ENCODE measurements at regions not wholly inside any gene's neighbourhood (a gene's known extent, or its start where the extent isn't known, plus 50 kb on each side); places are given as distances from the start of the nearest gene placed in this dataset.
"Not testable (repeated sequence)": the region's sequence is repeated elsewhere in the genome, so short reads cannot be mapped to it uniquely, and the experiment has no call there.

DNA sequence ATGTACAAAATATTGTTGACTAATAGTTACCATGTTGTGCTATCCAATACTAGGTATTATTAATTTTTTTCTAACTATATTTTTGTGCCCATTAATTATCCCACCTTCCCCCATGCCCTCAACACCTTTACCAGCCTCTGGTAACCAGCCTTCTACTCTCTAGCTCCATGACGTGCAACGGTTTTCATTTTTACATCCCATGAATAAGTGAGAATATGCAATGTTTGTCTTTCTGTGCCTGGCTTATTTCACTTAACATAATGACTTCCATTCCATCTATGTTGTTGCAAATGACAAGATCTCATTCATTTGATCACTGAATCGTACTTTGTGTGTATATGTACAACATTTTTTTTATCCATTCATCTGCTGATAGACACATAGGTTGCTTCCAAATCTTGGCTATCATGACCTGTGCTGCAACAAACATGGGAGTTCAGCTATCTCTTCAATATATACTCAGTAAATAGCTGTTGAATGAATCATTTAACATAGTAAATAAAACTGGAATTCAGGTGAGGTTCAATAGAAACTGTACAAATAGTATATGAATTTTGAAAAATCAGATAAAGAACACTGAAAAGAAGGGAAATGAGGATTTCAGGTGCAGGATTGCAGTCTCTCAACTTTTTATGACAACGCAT is 509.0 kb upstream of the MIR17HG start (continued):
- TF ChIP-seq, protein P1, sequence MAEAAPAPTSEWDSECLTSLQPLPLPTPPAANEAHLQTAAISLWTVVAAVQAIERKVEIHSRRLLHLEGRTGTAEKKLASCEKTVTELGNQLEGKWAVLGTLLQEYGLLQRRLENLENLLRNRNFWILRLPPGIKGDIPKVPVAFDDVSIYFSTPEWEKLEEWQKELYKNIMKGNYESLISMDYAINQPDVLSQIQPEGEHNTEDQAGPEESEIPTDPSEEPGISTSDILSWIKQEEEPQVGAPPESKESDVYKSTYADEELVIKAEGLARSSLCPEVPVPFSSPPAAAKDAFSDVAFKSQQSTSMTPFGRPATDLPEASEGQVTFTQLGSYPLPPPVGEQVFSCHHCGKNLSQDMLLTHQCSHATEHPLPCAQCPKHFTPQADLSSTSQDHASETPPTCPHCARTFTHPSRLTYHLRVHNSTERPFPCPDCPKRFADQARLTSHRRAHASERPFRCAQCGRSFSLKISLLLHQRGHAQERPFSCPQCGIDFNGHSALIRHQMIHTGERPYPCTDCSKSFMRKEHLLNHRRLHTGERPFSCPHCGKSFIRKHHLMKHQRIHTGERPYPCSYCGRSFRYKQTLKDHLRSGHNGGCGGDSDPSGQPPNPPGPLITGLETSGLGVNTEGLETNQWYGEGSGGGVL (tag by site-specific recombination; IDR thresholded peaks at IDR 0.05): no peak

DNA sequence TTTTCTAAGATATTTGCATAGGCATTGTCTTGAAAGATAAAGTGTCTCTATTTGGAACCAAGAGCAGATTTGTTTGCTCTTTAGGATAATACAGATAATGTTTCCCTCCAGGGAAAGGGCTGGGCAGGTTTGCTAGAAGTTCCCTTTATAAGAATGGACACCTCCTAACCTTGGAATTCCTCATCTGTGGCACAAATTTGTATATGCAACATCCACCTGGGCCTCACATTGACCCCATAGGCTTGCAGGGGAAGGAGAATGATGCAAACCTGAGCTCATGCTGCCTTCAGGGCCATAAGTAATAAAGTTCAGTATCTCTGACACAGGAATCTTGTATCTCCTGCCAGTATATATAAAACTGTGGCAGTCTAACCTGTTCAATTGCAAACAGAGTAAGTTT is 508.4 kb upstream of the MIR17HG start:
- Histone ChIP-seq H3K9me3 (ENCODE audit: control insufficient read depth, insufficient read depth, low read depth, low read length) (no peaks in the 10 kb centered on the region), H3K36me3 (ENCODE audit: control insufficient read depth in 2 of 2, insufficient read depth in 1 of 2, low read length in 2 of 2) (no peaks in the 10 kb centered on the region), H3K27ac (ENCODE audit: extremely low read depth, low read depth, low read length) (no peak overlapping the region), H3K4me3 (ENCODE audit: low read depth, low read length) (no peak overlapping the region), H3K4me1 (ENCODE audit: control insufficient read depth, insufficient read depth, low read length) (no peaks in the 10 kb centered on the region)
- TF ChIP-seq ZNF24 (tag by site-specific recombination; IDR thresholded peaks at IDR 0.05): no peak
- no peak for TF ChIP-seq ZNF785 (tag by site-specific recombination; IDR thresholded peaks at IDR 0.05)
- no peak for TF ChIP-seq ZNF423 (tag by site-specific recombination; IDR thresholded peaks at IDR 0.05)
- TF ChIP-seq, protein P2, sequence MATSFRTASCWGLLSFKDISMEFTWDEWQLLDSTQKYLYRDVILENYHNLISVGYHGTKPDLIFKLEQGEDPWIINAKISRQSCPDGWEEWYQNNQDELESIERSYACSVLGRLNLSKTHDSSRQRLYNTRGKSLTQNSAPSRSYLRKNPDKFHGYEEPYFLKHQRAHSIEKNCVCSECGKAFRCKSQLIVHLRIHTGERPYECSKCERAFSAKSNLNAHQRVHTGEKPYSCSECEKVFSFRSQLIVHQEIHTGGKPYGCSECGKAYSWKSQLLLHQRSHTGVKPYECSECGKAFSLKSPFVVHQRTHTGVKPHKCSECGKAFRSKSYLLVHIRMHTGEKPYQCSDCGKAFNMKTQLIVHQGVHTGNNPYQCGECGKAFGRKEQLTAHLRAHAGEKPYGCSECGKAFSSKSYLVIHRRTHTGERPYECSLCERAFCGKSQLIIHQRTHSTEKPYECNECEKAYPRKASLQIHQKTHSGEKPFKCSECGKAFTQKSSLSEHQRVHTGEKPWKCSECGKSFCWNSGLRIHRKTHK (tag by site-specific recombination; IDR thresholded peaks at IDR 0.05): no peak
- POLR2A ChIA-PET: no interaction called here
- CTCF ChIA-PET: interaction anchor here (0.5 kb wide), 1 partner anchor 11 kb away, joined by 4 read pairs; no protein-coding TSS in a partner anchor

DNA sequence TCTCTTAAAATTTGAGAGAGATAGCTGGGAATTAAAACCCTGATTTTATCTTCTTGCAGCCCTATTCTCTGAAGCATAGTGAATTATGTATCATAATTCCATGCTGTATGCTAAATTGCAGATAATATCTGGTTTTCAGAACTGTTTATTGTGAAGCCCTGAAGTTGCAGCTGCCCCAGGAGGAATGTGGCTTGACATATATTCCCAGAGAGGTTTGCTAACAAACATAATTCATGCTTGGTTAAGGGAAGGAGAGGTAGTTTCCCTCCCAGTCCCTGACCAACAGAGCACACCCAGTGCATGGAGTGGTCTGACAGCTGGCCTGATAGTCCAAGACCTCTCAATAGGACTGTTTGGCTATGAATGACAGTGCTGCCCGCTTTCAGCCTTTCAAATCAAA is 500.6 kb upstream of the MIR17HG start:
- ChIA-PET CTCF (no interaction called here), POLR2A (no interaction called here)
- Histone ChIP-seq H3K9me3 (ENCODE audit: control insufficient read depth, insufficient read depth, low read depth, low read length) (no peaks in the 10 kb centered on the region), H3K27ac (ENCODE audit: extremely low read depth, low read depth, low read length) (no peak overlapping the region), H3K4me3 (ENCODE audit: low read depth, low read length) (no peak overlapping the region), H3K4me1 (ENCODE audit: control insufficient read depth, insufficient read depth, low read length) (no peaks in the 10 kb centered on the region), H3K36me3 (ENCODE audit: control insufficient read depth in 2 of 2, insufficient read depth in 1 of 2, low read length in 2 of 2) (no peaks in the 10 kb centered on the region)
- TF ChIP-seq ZNF311 (tag by site-specific recombination; IDR thresholded peaks at IDR 0.05; ENCODE audit: borderline replicate concordance): no peak
- no peak for TF ChIP-seq YY2 (tag by site-specific recombination; IDR thresholded peaks at IDR 0.05)
- TF ChIP-seq ZNF112 (tag by site-specific recombination; IDR thresholded peaks at IDR 0.05): no peak
- no peak for TF ChIP-seq SP2 (tag by site-specific recombination; IDR thresholded peaks at IDR 0.05)
- no peak for TF ChIP-seq ZNF473 (tag by site-specific recombination; IDR thresholded peaks at IDR 0.05)

DNA sequence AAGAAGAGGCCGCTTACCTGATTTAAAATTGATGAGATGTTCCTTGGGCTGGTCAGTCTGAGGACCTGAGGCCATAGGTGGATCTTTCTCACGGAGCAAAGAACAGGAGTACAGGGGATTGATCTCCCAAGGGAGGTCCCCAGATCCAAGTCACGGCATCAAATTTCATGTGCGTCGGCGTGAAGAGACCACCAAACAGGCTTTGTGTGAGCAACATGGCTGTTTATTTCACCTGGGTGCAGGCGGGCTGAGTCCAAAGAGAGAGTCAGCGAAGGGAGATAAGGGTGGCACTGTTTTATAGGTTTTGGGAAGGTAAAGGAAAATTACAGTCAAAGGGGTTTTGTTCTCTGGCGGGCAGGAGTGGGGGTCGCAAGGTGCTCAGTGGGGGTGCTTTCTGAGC is 493.8 kb upstream of the MIR17HG start:
- H3K36me3 ChIP-seq (ENCODE audit: control insufficient read depth in 2 of 2, insufficient read depth in 1 of 2, low read length in 2 of 2); H3K4me1 ChIP-seq (ENCODE audit: control insufficient read depth, insufficient read depth, low read length); H3K27ac ChIP-seq (ENCODE audit: extremely low read depth, low read depth, low read length); POLR2A ChIA-PET; H3K4me3 ChIP-seq (ENCODE audit: low read depth, low read length); H3K9me3 ChIP-seq (ENCODE audit: control insufficient read depth, insufficient read depth, low read depth, low read length); CTCF ChIA-PET: not testable (repeated sequence)

DNA sequence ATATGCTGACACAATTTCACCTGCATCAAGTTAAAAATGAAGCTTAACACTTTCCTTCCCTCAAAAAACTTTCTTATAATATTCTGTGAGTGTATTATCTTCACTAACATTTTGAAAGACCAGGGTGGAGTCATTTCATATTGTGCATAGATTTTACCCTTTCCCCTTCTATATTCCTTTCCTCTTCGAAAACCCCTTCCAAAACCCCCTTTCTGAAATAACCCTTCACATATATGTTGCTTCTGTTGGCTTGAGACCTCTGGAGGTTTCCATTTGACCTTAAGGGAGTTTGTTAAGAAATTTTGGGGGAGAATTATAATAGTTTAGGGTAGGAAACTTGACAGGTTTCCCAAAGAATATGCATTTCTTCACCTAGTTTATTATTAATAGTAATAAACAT is 489.6 kb upstream of the MIR17HG start:
- Histone ChIP-seq H3K4me1 (ENCODE audit: control insufficient read depth, insufficient read depth, low read length) (no peaks in the 10 kb centered on the region), H3K36me3 (ENCODE audit: control insufficient read depth in 2 of 2, insufficient read depth in 1 of 2, low read length in 2 of 2) (no peaks in the 10 kb centered on the region), H3K4me3 (ENCODE audit: low read depth, low read length) (no peak overlapping the region), H3K9me3 (ENCODE audit: control insufficient read depth, insufficient read depth, low read depth, low read length) (no peaks in the 10 kb centered on the region), H3K27ac (ENCODE audit: extremely low read depth, low read depth, low read length) (no peak overlapping the region)
- ChIA-PET POLR2A (no interaction called here), CTCF (interaction anchor here (1.0 to 1.3 kb wide), 2 partner anchors 8 to 9 kb away, joined by 3 to 4 read pairs; no protein-coding TSS in a partner anchor)
- no peak for TF ChIP-seq ZNF521 (tag by site-specific recombination; IDR thresholded peaks at IDR 0.05)
- TF ChIP-seq, protein P3, sequence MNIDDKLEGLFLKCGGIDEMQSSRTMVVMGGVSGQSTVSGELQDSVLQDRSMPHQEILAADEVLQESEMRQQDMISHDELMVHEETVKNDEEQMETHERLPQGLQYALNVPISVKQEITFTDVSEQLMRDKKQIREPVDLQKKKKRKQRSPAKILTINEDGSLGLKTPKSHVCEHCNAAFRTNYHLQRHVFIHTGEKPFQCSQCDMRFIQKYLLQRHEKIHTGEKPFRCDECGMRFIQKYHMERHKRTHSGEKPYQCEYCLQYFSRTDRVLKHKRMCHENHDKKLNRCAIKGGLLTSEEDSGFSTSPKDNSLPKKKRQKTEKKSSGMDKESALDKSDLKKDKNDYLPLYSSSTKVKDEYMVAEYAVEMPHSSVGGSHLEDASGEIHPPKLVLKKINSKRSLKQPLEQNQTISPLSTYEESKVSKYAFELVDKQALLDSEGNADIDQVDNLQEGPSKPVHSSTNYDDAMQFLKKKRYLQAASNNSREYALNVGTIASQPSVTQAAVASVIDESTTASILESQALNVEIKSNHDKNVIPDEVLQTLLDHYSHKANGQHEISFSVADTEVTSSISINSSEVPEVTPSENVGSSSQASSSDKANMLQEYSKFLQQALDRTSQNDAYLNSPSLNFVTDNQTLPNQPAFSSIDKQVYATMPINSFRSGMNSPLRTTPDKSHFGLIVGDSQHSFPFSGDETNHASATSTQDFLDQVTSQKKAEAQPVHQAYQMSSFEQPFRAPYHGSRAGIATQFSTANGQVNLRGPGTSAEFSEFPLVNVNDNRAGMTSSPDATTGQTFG (tag by site-specific recombination; IDR thresholded peaks at IDR 0.05; ENCODE audit: borderline replicate concordance): no peak
- no peak for TF ChIP-seq ZNF561 (tag by site-specific recombination; IDR thresholded peaks at IDR 0.05; ENCODE audit: borderline replicate concordance)
- TF ChIP-seq ZNF155 (tag by site-specific recombination; IDR thresholded peaks at IDR 0.05): no peak

All from HEK293 (cell line).